ENCODE measurements at regions not wholly inside any gene's neighbourhood (a gene's known extent, or its start where the extent isn't known, plus 50 kb on each side); places are given as distances from the start of the nearest gene placed in this dataset.

DNA sequence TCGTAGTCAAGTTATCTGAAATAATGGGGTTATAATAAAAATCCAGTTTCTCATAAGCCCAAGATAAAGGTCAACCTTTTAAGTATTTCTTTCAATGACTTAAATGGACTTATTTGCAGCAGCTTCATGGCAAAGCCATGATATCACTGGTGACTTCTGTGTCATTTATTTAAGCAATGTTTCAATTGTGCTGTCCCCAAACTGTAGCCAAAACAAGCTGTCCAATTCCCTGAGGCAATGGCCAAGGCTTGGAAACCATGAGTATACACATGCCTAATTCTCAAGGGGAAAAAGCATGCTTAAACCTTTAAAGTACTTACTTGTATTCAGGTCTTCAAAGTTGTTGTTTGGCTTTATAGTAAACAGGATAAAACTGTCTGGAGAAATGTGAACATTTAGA lies 376.4 kb upstream of the TNC start:
- no peak for DNase-seq

DNA sequence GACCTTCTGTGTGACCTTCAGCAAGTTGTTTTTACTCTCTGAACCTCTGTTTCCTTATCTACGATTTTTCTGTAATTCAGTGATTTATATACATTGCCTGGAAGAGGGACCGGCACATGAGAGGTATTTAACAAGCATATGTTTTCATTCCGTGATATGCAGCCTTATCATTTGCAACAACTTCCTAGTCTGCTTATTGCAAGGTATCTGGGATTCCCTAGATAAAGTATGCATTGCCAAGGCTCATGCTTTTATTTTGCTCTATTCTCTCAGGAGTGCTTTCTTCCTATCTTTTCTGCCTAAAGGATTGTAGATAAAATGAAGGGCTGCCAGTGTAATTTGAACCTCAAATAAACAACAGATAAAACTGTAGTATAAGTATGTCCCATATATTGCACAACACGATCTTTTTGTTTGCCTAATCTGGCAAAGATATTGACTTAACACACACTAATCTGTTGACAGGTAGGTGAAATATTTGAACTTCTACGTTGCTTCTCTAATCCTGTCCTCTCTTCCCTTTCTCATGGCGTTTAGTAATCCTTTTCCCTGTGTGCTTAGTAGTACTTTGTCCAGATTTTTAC lies 377.2 kb upstream of the TNC start:
- peak; percentile 80 for DNase-seq

DNA sequence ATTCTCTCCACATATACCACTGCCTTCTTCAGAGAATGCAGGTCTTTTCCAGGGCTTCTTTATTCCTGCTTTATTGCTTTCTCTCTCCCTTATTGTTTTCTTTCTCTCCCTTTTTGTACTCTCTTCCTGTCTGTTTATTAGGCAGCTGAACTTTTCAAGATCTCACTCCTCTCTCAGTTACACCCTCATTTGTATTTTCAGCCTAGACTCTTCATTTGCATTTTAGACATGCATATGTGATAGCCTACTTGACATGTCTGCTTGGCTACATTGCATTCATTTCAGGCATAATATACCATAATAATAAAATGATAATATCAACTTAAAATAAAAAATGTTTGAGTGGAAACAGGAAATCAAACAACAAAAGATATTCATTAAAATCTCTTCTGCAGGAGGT lies 377.9 kb upstream of the TNC start:
- DNase-seq = no peak

- peak; percentile 68 for DNase-seq
Observed at GRCh38 chr9:115498303-115498702, 380.3 kb upstream of the TNC start.

DNA sequence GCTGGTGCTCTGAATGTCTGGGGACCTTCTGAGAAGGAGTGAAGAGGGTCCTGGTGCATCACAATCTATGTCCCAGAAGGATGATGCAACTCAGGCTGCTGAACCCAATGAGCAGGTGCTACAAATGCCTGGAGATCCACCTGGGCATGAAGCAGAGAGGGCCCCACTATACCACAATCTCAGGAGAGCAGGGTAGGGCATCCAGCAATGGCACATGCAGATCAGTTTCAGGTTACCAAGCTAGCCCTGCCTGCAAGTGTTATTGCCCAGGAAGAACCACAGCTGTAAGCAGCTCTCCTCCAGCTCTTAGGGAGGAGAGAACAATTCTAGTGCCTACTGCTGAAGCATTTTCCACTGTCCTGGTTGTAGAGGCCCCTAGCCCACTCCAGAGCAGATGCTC lies 389.2 kb upstream of the TNC start:
- DNase-seq = peak; percentile 15

GRCh38 chr9:115513148-115513547 lies 395.2 kb upstream of the TNC start:
- no peak for DNase-seq

- DNase-seq = no peak
Observed at GRCh38 chr9:115514454-115514853, 396.5 kb upstream of the TNC start.

GRCh38 chr9:115517335-115518075 lies 399.5 kb upstream of the TNC start:
- DNase-seq = no peak

DNA sequence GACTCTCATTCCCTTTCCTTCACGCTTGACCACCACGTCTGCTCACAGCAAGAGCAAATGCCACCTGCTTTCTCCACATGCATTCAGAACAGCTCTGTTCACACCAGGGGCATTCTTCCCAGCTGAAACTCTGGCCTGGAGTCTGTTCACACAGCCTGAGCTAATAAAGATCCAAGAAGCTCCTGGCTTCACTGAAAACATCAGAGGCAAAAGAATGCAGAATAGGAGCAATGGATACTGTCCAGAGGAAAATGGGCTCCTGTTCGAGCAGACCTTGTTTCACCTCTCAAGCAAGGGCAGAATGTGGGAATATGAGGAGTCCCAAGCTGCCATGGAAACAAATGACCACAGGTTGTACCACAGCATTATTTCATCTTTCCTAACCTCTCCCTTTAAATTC lies 402.7 kb upstream of the TNC start:
- no peak for DNase-seq

GRCh38 chr9:115522912-115523311 lies 405.0 kb upstream of the TNC start:
- no peak for DNase-seq

GRCh38 chr9:115524453-115525059 lies 406.6 kb upstream of the TNC start:
- peak; percentile 68 for DNase-seq

DNA sequence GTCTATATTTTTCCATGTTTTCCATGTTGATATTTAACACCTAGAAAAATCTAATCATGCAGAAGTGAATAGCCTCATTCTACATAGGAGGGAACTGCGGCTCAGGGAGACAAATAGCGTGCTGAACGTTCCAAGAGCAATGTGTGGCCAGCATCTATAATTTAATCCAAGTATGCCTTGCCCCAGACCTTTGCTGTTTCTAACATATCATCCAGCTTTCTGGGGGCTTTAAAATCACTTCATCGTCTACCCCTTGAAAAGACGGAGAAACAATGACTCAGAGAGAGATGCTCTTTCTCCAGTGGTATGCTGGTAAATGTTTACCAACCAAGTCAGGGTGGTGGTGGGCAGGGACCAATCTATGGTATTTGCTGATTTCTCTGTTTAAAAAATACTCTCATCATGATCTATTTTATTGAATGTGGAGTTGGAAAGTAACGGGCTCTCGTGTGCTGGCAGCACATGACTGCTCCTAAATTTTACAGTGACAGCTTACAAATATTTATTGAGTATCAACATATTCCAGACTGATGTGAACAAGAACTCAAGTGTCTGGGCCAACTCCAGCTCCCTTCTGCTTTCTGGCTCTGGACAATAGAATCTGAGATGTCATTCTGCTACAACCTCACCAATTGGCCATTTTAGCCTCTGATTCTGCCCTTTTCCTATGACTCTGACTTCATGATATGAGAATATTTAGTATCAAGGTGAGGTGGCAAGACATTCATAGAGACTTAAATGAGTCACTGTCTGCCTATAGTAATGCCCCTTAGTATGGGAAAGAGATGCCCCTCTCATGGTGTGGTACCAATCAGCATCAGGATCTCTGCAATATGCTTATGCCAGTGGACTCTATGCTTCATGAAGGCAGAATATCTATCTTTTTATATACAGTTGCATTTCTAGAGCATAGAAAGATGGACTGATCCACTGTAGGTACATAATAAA lies 407.4 kb upstream of the TNC start:
- no peak for DNase-seq

- no peak for DNase-seq
Observed at GRCh38 chr9:115531410-115532125, 413.6 kb upstream of the TNC start.

- DNase-seq = no peak
Observed at GRCh38 chr9:115533511-115533910, 415.6 kb upstream of the TNC start.

DNA sequence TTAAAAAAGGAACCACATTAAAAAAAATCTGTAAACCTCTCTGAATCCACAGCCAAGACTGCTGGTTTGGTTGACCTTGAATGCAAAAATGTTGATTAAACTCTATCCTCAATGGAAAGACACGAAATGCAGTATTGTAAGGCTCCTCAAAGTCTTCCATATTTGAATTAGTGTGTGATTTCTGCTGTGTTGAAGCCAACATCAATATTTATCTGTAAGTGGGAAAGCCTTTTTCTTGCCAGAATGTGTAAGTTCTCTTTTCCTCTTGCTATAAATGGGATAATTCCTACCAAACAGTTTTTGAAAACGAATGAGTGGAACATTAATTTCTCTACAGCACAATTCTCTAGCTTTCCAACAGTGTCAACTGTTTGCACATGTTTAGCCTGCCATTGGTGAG lies 422.1 kb upstream of the TNC start:
- DNase-seq = no peak

- DNase-seq = no peak
Observed at GRCh38 chr9:115543511-115543910, 425.6 kb upstream of the TNC start.

- no peak for DNase-seq
Observed at GRCh38 chr9:115548609-115549260, 430.8 kb upstream of the TNC start.

- DNase-seq = no peak
Observed at GRCh38 chr9:115551396-115551795, 433.4 kb upstream of the TNC start.

GRCh38 chr9:115553060-115553773 lies 435.3 kb upstream of the TNC start:
- no peak for DNase-seq

DNA sequence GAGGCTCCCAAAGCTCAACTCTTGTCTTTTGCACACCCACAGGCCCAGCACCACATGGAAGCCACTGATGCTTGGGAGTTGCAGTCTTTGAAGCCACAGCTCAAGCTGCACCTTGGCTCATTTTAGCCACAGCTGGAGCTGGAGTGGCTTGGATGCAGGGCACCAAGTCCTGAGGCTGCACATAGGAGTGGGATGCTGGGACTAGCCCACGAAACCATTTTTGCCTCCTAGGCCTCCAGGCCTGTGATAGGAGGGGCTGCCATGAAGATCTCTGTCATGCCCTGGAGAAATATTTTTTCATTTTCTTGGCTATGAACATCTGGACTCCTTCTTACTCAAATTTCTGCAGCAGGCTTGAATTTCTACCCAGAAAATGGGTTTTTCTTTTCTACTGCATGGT lies 438.5 kb upstream of the TNC start:
- no peak for DNase-seq

DNA sequence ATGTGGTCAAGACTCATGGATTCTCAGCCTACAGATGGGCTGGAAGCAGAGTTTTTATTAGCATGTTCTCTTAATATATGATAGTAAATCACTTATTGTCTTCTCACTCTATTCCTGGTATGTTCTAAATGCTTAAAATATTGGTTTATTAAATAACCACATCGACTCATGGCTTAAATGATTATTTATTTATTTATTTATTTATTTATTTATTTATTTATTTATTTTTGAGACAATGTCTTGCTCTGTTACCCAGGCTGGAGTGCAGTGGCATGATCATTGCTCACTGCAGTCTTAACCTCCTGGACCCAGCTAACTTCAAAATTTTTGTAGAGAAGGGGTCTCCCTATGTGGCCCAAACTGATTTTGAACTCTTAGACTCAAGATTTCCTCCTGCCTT lies 457.2 kb upstream of the TNC start:
- DNase-seq = no peak
